NOMO-1 treated with dmso at 0.1 percent for 144 hours (cell line): ENCODE measurements at regions not wholly inside any gene's neighbourhood (a gene's known extent, or its start where the extent isn't known, plus 50 kb on each side); places are given as distances from the start of the nearest gene placed in this dataset.
"Not testable (repeated sequence)": the region's sequence is repeated elsewhere in the genome, so short reads cannot be mapped to it uniquely, and the experiment has no call there.

ENCODE experiments used
- DNase-seq: peaks from one replicate; lab custom pipeline; 2025; ENCODE audit not compliant: unreplicated experiment; lab: John Stamatoyannopoulos, UW

GRCh38 chr4:1572964-1573720 lies 111.0 kb downstream of the FAM53A start:
- no peak for DNase-seq

- DNase-seq, result no peak
Observed at GRCh38 chr4:1572521-1572920, 111.6 kb downstream of the FAM53A start.

- DNase-seq, result no peak
Observed at GRCh38 chr4:1572010-1572385, 112.1 kb downstream of the FAM53A start.

- DNase-seq, result no peak
Observed at GRCh38 chr4:1571165-1572009, 112.7 kb downstream of the FAM53A start.

GRCh38 chr4:1570291-1571164 lies 113.6 kb downstream of the FAM53A start:
- no peak for DNase-seq

GRCh38 chr4:1569461-1570151 lies 114.5 kb downstream of the FAM53A start:
- no peak for DNase-seq

GRCh38 chr4:1568855-1569460 lies 115.2 kb downstream of the FAM53A start:
- no peak for DNase-seq

- no peak for DNase-seq
Observed at GRCh38 chr4:1567808-1568581, 116.1 kb downstream of the FAM53A start.

- DNase-seq, result no peak
Observed at GRCh38 chr4:1567519-1567807, 116.7 kb downstream of the FAM53A start.

GRCh38 chr4:1566838-1567518 lies 117.1 kb downstream of the FAM53A start:
- DNase-seq, result no peak

GRCh38 chr4:1566301-1566837 lies 117.7 kb downstream of the FAM53A start:
- DNase-seq, result not testable (repeated sequence)

GRCh38 chr4:1565598-1566295 lies 118.4 kb downstream of the FAM53A start:
- DNase-seq, result no peak

- no peak for DNase-seq
Observed at GRCh38 chr4:1564535-1565375, 119.4 kb downstream of the FAM53A start.

GRCh38 chr4:1563768-1564485 lies 120.2 kb downstream of the FAM53A start:
- DNase-seq, result no peak

GRCh38 chr4:1563241-1563640 lies 120.9 kb downstream of the FAM53A start:
- no peak for DNase-seq

- no peak for DNase-seq
Observed at GRCh38 chr4:1562771-1563170, 121.3 kb downstream of the FAM53A start.

GRCh38 chr4:1562371-1562770 lies 121.7 kb downstream of the FAM53A start:
- no peak for DNase-seq
